Stimulated activated CD8-positive, alpha-beta memory T cell treated with anti-CD3 and anti-CD28 coated beads, Interleukin-2, amount 100 ng/mL, for 1 hour (primary cell): ENCODE measurements at regions not wholly inside any gene's neighbourhood (a gene's known extent, or its start where the extent isn't known, plus 50 kb on each side); places are given as distances from the start of the nearest gene placed in this dataset.
A peak's percentile ranks its signal among the peaks of the same experiment; 100 is the strongest.

Source experiments
- DNase-seq, 2 donors: peaks; one replicate each; pipeline ENCODE4 v3.0.0-alpha.2; 2020; ENCODE audit warnings: low read depth in 2 of 2

DNA sequence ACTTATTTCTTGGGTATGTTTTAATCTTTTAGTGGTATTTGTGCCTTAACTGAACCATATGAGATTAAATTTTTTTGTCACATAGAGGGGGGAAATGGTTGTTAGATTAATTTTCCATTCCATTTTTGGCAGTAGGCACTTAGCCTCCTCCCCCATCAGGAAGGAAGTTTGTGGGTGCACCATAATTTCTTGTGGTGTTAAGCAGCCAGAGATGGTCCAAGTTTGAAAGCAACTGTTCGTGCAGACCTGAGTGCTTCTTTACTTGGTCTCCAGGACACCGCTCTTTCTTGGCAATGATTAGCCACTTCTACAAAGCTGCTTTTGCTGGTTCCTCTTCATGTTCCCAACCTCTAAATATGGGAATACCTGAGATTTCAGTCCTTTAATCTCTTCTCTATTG is 92.7 kb upstream of the RPL34 start:
- peak in 1 of 2 donors; percentile 1 for DNase-seq

DNA sequence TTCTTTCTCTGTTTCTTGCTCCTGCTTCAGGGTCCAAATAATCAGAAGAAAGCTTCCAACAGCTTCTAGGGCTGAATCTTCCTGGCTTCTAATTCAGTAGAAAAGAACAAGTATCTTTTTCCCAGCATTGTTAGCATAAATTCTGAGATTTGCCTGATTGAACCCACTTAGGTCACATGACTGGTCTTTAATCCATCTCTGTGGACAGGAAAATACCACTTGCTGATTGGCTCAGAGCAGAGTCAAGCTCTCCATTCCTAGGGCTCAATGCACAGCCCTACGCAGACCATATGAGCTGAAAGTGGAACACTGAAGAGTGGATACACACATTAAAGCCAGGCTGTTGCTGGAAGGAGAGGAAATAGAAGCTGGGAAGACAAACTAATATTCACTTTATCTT is 99.6 kb upstream of the RPL34 start:
- no peak for DNase-seq

DNA sequence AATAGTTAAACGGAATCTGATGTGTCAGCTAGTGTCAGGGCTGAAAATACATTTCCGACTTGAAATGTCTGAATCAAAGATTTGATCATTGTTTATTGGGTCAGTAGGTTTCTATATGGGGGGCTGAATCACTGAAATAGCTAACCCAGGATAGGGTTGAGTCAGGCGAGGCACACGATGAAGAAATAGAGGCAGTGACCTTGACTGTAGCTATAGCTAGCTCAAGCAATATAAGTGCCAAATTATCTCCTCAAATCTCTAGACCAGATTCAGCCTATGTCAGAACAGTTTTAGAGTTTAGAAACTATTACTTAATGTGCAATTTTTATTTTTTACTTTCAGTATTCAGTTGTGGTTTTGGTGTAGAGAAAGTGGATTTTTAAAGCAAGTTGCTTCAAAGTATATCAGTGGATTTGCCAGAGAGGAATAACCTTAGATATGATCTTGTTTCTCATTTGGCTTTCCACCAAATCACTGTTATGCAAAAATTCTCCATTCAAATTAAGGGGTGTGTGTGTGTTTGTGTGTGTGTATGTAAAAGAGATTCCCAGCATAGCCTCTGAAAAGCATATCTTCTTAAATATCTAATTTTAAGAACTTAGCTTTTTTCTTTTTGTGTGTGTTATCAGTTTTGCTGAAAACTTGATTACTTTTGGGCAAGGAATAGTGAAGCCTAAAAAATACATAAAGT is 100.3 kb upstream of the RPL34 start:
- no peak for DNase-seq

- no peak for DNase-seq
Measured at GRCh38 chr4:108519208-108519833, 101.1 kb upstream of the RPL34 start.

GRCh38 chr4:108512615-108513505 is 107.5 kb upstream of the RPL34 start:
- peak in 1 of 2 donors; percentile 17 for DNase-seq

DNA sequence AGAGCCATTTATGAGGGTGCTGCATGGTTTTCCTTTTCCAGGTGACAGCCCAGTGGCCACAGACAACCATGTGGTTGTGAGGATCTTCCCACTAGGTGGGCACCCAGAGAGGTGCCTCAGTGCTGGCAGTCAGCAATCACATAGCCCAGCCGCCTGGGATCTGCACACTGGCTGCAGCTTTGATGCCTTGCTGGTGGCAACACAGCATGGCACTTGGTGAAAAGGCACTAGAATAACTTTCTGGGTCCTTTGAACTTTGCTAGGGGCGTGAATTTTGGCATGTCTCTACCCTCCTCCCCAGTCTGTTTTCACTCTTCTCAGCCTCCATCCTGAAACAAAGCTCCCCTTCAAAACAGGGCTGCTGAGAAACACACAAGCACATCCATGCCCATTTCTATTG is 108.8 kb upstream of the RPL34 start:
- no peak for DNase-seq

DNA sequence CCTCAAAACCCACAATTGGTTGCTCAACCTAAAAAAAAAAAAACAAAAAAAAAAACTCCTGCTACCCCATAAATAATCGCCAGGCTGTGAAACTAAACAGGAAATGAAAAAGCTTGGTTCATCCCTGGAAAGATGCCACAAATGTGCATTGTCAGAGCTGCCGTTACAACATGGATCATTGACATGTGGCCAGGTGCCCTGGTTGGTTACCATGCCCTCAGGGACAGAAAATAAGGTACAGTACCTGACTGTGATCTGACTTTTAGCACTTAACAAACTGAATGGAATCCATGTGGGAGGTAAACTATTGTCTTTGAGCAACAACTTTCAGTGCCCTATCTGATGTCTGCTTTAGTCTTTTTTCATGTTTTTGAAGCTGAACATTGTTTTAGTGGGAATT is 118.0 kb upstream of the RPL34 start:
- no peak for DNase-seq

DNA sequence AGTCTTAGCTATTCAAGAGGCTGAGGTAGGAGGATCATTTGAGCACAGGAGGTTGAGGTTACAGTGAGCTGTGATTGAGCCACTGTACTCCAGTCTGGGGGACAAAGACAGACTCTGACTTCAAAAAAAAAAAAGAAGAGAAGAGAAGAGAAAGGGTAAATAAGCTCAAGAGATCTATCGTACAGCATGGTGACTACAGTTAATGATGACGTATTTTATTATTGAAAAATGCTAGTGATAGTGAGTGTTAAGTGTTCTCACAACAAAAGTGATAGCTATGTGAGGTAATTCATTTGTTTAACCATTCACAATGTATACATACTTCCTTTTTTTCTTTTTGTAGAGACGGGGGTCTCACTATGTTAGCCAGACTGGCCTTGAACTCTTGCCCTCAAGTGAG is 121.5 kb upstream of the RPL34 start:
- no peak for DNase-seq

DNA sequence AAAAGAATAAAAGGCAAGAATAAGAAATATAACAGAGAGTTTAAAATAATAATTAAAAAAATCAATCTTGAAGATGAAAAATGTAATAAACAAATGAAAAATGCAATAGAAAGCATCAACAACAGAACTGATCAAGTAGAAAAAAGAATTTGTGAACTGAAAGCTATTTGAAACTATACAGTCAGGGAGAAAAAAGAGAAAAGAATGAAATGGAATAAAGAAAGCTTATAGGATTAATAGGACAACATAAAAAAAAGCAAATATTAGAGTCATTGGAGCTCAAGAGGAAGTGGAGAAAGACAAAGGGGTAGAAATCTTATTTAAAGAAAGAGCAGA is 126.8 kb upstream of the RPL34 start:
- no peak for DNase-seq

DNA sequence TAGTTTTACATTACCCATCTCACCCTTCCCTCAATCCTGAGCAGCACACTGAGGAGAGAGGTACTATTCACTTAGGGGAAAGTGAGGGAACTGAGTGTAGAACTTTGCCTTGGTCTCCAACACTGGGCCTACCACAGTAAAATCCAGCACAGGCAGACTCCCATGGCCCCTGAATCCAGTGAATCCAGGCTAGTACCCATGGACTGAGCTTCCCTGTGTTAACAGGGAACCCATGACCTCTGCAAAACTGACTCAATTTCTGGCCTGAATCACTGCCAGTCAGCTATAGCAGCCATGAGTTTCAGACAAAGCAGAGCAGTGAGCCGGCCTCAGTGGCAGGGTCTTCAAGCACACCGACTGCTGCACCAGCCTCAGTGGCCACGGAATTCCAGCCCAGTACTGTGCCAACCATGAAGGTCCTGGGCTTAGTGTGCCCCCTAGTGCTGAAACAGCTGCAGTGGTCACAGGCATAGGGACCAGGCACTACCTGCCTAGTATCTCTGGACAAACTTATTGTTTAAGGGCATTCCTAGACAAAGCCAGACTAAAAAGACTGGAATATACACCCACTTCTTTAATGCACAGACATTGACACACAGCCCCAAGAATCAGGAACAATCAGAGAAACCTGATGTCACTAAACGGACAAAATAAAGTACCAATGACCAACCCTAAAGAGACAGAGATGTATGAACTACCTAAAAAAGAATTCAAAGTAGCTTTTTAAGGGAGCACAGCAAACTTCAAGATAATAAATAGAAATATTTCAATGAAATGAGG is 127.4 kb upstream of the RPL34 start:
- no peak for DNase-seq

DNA sequence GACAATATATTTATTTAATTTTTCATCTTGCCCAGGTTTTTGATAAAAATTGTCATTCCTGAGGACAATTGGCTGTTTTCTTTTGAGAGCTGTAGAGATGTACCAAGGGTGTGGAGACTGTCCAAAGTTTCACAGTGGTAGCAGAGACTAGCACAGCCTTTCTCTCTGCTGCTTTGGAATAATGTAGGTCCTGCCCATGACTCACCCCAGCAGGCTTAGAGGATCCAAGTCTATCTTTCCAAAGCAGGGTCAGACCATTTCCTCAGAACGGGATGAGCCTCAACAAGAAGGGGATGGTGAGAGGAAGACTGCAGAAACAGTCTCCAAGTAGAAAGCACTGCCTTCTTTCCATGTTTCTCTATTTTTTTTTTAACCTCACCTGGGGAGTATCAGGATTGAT is 131.5 kb upstream of the RPL34 start:
- DNase-seq, result no peak

GRCh38 chr4:108486046-108486445 is 134.3 kb upstream of the RPL34 start:
- no peak for DNase-seq

DNA sequence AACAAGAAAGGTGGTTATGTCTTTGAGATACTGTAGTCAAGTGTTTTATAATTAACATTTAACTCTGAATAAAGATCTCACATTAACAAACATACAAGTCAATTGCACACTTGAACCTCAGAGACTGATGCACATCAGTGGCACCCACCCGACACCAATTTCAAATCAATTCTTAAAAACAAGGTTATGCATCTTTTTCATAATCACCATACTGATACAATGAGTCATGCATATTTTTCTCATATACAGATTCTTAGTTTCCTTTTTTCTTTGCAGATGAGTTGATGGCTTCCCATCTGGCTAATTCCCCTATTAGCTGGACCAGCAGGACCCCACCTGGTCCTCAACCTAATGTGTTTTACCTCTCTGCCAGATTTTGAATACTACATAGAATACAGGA is 136.2 kb upstream of the RPL34 start:
- no peak for DNase-seq

GRCh38 chr4:108483650-108484049 is 136.7 kb upstream of the RPL34 start:
- DNase-seq, result no peak

DNA sequence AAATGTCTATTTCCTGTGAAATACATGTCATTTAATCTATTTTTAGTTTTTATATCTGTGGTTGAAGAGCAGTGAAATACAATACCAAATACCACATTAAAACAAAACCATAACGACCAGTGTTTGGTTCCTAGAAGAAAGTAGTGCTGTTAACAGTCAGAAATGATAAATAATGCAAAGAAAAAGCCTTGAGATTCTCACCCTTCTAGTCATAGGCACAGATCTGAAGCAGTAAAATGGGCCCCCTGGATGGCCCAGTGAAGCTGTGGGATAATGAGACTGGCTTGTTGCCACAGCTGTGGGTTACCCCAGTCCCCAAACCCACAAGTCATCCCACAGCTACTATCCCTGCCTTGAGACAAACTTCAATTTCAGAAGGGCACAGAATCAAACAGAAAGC is 137.3 kb upstream of the RPL34 start:
- DNase-seq, result no peak

DNA sequence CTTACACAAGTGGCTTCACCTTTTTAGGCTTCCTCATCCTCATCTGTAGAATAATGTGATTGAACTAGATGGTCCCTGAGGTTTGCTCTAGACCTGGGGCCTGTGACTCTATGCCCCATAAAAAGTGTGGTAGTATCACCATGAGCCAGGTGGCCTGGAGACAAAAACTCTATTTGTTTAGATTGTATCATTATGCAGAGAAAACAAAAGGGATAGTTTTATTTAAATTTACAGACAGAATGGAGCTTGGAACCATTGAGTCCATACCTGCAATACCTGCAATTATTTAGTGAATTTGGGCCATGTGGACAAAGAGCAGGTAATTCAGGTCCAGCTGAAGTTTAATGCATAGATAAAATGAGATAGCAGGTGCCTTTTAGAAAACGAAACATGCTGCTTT is 139.5 kb upstream of the RPL34 start:
- no peak for DNase-seq

DNA sequence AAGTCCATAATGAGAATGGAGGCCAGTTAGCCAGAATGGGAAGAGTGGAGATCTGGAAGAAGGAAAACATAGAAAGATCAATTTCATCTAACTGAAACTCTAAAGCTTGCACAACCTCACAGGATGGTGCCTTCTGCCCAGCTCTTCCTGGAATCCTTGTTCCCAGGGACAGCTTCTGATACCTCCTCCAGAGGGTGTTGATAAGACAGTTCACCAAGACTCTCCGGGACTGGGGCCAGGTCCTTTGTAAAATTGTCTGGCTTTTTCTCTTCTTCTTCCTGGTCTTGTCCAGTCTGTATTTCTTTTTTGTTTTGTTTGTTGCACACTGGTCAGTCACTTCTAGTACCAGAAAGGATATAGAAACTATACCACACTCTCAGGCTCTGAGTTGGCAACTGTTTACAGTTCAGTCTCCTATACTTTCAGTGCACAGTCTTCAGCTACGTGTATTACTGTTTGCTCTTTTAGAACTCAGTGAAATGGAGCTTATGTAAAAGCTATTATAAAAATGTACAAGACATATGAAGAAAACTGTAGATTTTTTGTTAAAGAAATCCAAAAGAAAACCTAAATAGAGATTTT is 142.8 kb upstream of the RPL34 start:
- no peak for DNase-seq

GRCh38 chr4:108473163-108473720 is 147.1 kb upstream of the RPL34 start:
- DNase-seq, result no peak

DNA sequence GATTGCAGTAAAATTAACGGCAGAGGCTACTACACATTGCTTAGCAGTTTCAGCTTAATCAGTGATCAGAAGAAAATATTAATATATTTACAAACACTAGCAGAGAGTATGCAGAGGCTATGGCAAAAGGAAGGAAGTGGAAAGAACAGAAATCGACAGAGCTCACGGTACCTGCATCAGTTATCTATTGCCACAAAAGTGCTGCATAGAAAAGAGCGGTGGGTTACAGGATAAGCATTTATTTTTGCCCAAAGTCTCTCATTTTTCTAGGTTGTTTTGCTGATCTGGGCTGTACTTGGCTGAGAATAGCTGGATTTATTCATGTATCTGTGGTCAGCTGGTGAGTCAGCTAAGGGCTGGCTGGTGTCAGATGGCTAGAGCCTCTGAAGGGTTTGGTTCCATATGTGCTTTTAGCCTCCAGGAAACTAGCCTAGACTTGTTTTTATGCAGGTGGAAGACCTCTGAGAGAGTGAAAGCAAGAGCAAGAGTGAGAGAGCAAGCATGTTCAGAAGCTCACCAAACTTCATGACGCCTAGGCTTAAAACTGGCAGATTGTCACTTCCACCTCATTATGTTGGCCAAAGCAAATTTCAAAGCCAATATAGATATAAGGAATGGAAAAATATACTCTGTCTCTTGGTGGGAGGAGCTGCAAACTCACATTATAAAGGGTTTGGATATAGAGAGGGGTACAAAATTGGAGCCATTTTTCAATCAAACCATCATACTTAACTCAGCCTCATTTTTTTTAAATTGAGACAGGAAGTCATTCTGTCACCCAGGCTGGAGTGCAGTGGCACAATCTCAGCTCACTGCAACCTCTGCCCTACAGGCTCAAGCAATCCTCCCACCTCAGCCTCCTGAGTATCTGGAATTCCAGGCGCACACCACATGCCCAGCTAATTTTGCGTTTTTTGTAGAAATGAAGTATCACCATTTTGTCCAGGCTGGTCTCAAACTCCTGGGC is 153.2 kb upstream of the RPL34 start:
- DNase-seq, result no peak

DNA sequence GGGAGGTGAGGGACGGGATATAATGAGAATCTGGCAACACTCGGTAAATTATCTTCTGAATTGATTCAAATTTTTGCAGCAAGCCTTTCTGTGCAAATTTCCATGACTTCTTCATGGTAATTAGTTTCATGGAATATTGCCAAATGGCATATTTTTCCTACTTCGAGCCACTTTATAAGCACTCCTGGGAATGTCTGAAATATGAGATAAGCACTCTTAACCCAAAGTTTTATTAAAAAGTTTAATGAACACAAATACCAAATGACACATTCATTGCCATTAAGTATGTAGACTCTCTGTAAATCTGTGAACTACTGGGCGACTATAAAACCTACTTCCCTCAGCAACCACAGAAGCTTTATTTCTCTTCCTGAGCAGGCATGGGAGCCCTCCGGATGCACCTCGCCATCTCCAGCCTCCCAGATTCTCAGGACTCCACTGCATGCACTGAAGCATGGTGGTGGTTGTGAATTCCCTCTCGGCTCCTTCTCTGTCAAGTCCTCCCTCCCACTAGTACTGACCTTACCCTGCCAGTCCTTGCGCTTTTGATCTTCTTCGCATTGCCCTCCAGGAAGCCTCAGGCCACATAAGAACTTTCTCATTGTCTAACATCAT is 154.4 kb upstream of the RPL34 start:
- DNase-seq, result no peak
